Brain microvascular endothelial cell (primary cell): ENCODE measurements at regions not wholly inside any gene's neighbourhood (a gene's known extent, or its start where the extent isn't known, plus 50 kb on each side); places are given as distances from the start of the nearest gene placed in this dataset.
A peak's percentile ranks its signal among the peaks of the same experiment; 100 is the strongest.

Experiments
- DNase-seq: peaks from one replicate; pipeline ENCODE4 v3.0.0-alpha.2; 2020
- H3K27ac ChIP-seq: fragments of 250-450 bp; sonication (Bioruptor Pico); 2 replicates; pipeline ENCODE4 v1.5.1; 2020; ENCODE audit warnings: mild to moderate bottlenecking, moderate library complexity
- H3K27me3 ChIP-seq: fragments of 250-450 bp; sonication (Bioruptor Pico); replicated peaks from 2 replicates; pipeline ENCODE4 v1.5.1; 2020; ENCODE audit warnings: mild to moderate bottlenecking
- H3K36me3 ChIP-seq: fragments of 250-450 bp; sonication (Bioruptor Pico); replicated peaks from 2 replicates; pipeline ENCODE4 v1.5.1; 2020; ENCODE audit warnings: mild to moderate bottlenecking
- H3K4me3 ChIP-seq: 2 replicates; pipeline ENCODE4 v1.5.1; 2011; ENCODE audit warnings: low read depth, mild to moderate bottlenecking, control low read depth, low read length, moderate library complexity
- in situ Hi-C: cut with HindIII; loops from 2 replicates; pipeline ENCODE4 v1.10.0; 2017; ENCODE audit warnings: low sequenced_read_pairs, low pct_ligation_motif_present
- TF ChIP-seq, protein P1 (sequence below): IDR thresholded peaks from 2 replicates; pipeline ENCODE4 v1.5.1; 2011; ENCODE audit warnings: low read depth, mild to moderate bottlenecking, moderate library complexity, low read length, control low read depth, inconsistent platforms; ENCODE audit errors: missing control alignments

DNA sequence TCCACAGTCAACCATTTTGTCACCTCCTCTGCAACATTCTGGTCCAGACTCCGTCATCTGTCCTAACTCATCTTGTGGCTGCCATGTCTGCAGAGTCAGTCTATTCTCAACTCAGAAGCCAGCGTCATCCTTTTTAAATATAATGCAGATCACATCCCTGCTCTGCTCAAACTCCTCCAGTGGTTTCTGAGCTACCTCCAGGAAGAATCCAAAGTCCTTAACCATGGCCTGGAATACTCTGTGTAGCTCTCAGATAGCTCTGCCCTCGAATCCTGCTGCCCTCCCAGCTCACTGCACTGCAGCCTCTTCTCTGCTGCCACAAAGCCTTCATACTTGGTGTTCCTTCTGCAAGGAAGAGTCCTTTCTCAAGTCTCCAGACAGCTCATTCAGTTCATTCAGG is 190.8 kb downstream of the FOXO1 start:
- no peak overlapping the region for H3K27ac ChIP-seq
- in situ Hi-C loops: no loop called here
- H3K36me3 ChIP-seq: no peaks in the 10 kb centered on the region
- no peak overlapping the region for H3K4me3 ChIP-seq
- DNase-seq: no peak
- no peaks in the 10 kb centered on the region for H3K27me3 ChIP-seq
- TF ChIP-seq, protein P1, sequence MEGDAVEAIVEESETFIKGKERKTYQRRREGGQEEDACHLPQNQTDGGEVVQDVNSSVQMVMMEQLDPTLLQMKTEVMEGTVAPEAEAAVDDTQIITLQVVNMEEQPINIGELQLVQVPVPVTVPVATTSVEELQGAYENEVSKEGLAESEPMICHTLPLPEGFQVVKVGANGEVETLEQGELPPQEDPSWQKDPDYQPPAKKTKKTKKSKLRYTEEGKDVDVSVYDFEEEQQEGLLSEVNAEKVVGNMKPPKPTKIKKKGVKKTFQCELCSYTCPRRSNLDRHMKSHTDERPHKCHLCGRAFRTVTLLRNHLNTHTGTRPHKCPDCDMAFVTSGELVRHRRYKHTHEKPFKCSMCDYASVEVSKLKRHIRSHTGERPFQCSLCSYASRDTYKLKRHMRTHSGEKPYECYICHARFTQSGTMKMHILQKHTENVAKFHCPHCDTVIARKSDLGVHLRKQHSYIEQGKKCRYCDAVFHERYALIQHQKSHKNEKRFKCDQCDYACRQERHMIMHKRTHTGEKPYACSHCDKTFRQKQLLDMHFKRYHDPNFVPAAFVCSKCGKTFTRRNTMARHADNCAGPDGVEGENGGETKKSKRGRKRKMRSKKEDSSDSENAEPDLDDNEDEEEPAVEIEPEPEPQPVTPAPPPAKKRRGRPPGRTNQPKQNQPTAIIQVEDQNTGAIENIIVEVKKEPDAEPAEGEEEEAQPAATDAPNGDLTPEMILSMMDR: no peak

DNA sequence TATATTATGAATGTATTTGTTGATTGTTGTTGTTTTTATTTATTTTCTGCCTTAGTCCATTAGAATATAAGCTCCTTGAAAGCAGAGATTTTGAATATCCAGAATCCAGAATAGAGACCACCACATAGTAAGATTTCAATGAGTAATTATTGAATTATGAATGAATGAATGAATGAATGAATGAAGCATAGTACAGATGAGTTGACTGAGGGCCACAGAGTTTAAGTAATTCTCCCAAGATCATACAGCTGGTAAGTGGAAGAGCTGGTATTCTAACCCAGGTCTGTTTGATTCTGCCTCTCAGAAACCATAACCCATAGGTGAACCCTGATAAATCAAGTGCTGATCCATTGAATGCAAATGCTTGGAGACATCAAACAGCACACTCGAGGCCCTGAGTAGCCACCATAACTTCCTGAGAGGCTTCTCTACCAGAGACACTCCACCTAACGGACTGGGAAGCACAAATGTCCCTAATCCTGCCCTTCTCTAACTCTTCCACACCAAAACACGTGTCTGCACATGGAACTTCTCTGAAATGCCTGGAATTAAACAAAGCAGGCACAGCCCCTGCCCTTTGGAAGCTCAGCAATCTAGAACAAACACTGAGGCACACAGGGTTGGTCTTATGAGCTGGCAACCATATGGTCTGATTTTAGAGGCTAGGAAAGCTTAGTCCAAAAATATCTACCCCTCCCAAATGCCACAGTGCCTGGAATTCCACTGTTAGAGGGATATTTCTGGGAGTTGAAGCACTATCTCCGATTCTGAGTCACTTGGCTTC is 190.1 kb downstream of the FOXO1 start:
- in situ Hi-C loops: no loop called here
- DNase-seq: peak; percentile 24
- no peaks in the 10 kb centered on the region for H3K36me3 ChIP-seq
- H3K4me3 ChIP-seq: no peak overlapping the region
- TF ChIP-seq, protein P1: no peak
- H3K27me3 ChIP-seq: no peaks in the 10 kb centered on the region
- no peak overlapping the region for H3K27ac ChIP-seq

DNA sequence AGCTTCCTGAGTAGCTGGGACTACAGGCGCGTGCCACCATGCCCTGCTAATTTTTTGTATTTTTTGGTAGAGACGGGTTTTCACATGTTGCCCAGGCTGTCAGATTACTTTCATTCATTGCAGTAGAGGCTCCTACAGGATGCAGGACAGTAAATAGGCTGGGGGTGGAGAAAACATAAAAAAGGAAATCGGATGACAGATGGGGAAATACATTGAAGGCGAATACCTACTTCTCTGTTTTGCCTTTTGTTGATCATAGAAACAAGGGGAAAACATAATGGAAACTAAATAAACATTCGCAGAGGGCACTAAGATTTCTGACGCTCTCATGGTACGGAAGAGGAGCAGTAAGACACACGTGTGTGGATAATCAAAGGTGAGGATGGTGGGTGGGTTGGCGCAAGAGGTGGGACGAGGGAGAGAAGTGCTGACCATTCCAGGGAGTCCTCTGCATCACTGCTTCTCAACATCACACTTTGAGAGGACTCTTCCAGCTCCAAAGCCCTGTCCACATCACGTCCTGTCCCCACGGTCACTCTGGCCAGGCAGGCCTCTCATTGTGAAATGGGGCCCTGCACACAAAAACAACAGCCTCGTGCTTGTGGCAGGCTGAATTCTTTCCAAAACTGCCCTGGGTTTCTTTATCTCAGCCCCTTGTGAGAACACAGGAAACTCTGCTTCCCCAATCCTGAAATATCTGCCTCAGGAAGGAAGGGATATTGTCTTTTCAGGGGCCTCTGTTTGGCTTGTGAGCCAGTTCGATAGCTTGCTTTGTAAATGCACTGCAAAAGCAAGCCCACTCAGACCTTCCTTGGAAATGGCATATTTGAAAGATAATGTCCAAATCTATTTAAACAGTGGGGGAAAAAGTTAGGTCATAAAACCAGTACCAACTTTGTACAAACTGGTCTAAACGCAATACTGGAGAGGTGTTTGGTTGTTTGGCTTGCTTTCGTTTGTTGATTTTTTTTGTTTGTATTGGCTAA is 188.5 kb downstream of the FOXO1 start:
- TF ChIP-seq, protein P1: no peak
- DNase-seq: peak; percentile 24
- no peaks in the 10 kb centered on the region for H3K27me3 ChIP-seq
- H3K4me3 ChIP-seq: no peak overlapping the region
- in situ Hi-C loops: no loop called here
- no peaks in the 10 kb centered on the region for H3K36me3 ChIP-seq
- peak overlapping the region; percentile 3 for H3K27ac ChIP-seq

DNA sequence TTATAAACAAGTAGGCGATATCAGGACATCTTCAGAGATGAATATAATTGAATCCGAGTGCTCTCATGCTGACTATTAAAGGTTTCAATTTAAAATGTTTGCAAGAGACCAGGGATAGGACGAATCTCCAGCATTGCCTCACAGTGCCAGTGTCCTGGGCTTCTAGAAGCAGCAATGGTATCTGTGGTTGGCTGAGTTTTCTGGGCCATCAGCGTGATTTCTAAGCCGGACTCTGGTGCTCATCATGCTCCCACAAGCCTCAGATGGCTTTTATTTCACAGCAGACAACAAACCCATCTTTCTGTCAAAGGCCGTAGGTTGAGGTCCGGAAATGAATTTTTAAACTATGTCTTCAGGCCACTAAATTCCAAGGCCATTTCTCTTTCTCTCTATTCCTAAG is 187.7 kb downstream of the FOXO1 start:
- Histone ChIP-seq H3K4me3 (no peak overlapping the region), H3K36me3 (no peaks in the 10 kb centered on the region), H3K27me3 (no peaks in the 10 kb centered on the region), H3K27ac (no peak overlapping the region)
- DNase-seq: no peak
- in situ Hi-C loops: no loop called here
- TF ChIP-seq, protein P1: no peak

DNA sequence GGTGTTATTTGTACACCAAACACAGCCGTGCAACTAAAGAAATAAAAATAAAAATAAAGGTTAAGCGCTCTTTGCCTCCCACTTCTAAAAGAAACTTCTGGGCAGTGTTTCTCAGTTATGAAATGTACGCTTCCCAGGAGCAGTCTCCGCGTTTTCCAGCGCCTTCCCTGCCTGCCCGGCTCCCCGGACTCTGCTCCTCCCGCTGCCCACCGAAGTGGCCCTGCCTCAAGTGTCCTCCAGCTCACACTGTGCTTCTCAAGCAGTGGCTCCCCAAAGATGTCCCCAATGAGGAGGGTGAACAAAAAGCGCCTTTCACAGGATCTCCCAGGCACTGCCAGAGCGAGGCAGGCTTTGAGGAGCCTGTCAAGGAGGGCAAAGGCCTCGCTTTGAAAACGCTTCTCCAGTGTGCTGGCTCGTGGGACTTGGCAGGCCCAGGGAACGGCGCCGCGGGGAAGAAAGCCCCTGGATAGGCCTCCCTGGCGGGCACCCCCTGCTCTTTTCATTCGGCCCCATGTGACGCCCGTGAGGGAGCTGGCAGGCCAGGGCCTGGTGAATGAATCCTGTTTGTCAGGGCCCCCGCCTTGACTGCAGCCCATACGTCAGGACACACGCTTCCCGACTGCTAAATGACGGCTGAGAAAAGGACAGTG is 187.1 kb downstream of the FOXO1 start:
- Histone ChIP-seq H3K4me3 (no peak overlapping the region), H3K27ac (no peak overlapping the region)
- TF ChIP-seq, protein P1: no peak

More for the DNA sequence above, 187.1 kb downstream of the FOXO1 start:
- DNase-seq: no peak
- Histone ChIP-seq H3K36me3 (no peaks in the 10 kb centered on the region), H3K27me3 (no peaks in the 10 kb centered on the region)
- in situ Hi-C loops: no loop called here
